Effector memory CD4-positive, alpha-beta T cell (primary cell): ENCODE measurements at regions not wholly inside any gene's neighbourhood (a gene's known extent, or its start where the extent isn't known, plus 50 kb on each side); places are given as distances from the start of the nearest gene placed in this dataset.
"Not testable (repeated sequence)": the region's sequence is repeated elsewhere in the genome, so short reads cannot be mapped to it uniquely, and the experiment has no call there.

Experiments
- DNase-seq, 3 donors: peaks; one replicate each; pipeline ENCODE4 v3.0.0-alpha.2; 2020
- H3K27ac ChIP-seq: 2 replicates; pipeline ENCODE4 v1.7.0; 2013; ENCODE audit warnings: mild to moderate bottlenecking, low read length, moderate library complexity; ENCODE audit not compliant: insufficient read depth, poor library complexity, severe bottlenecking
- H3K27me3 ChIP-seq: replicated peaks from 2 replicates; pipeline ENCODE4 v1.7.0; 2013; ENCODE audit warnings: mild to moderate bottlenecking, low read length; ENCODE audit not compliant: insufficient read depth, control insufficient read depth, poor library complexity, severe bottlenecking
- H3K36me3 ChIP-seq: 2 replicates; pipeline ENCODE4 v1.7.0; 2013; ENCODE audit warnings: mild to moderate bottlenecking, low read length, moderate library complexity; ENCODE audit not compliant: control insufficient read depth, insufficient read depth
- H3K4me1 ChIP-seq: 2 replicates; pipeline ENCODE4 v1.7.0; 2013; ENCODE audit warnings: low read length, mild to moderate bottlenecking; ENCODE audit not compliant: control insufficient read depth, insufficient read depth, poor library complexity, severe bottlenecking
- H3K4me3 ChIP-seq: 2 replicates; pipeline ENCODE4 v1.7.0; 2013; ENCODE audit warnings: low read length, low read depth, mild to moderate bottlenecking; ENCODE audit not compliant: insufficient read depth, poor library complexity, severe bottlenecking
- H3K9me3 ChIP-seq: 2 replicates; pipeline ENCODE4 v1.7.0; 2013; ENCODE audit warnings: mild to moderate bottlenecking, low read length, moderate library complexity; ENCODE audit not compliant: control insufficient read depth

DNA sequence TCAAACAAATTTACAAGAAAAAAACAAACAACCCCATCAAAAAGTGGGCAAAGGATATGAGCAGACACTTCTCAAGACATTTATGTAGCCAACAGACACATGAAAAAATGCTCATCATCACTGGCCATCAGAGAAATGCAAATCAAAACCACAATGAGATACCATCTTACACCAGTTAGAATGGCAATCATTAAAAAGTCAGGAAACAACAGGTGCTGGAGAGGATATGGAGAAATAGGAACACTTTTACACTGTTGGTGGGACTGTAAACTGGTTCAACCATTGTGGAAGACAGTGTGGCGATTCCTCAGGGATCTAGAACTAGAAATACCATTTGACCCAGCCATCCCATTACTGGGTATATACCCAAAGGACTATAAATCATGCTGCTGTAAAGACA, 77.1 kb upstream of the SIM2 start:
- DNase-seq, H3K27me3 ChIP-seq, H3K27ac ChIP-seq, H3K9me3 ChIP-seq, H3K4me1 ChIP-seq, H3K36me3 ChIP-seq, H3K4me3 ChIP-seq: not testable (repeated sequence)

DNA sequence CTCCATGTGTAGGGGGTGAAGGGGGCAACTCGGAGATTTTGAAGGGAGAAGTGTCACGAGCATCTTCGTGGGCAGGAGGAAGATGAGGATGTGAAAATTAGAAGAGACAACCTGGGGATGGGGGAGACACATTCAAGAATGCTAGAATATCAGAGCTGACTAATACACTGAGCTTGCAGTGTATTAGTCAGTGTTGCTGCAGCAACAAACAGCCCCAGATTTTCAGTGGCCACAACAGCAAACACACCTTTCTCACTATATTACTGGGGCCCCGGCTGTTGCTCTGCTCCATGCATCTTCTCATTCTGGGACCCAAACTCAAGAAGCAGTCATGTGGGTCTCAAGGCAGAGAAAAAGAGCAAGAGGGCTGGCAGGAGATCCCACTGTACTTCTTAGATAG, 74.8 kb upstream of the SIM2 start:
- no peak overlapping the region for H3K4me3 ChIP-seq
- no peaks in the 10 kb centered on the region for H3K4me1 ChIP-seq
- H3K36me3 ChIP-seq, result no peaks in the 10 kb centered on the region
- DNase-seq, result no peak
- no peaks in the 10 kb centered on the region for H3K9me3 ChIP-seq
- H3K27me3 ChIP-seq, result no peaks in the 10 kb centered on the region
- H3K27ac ChIP-seq, result no peak overlapping the region

DNA sequence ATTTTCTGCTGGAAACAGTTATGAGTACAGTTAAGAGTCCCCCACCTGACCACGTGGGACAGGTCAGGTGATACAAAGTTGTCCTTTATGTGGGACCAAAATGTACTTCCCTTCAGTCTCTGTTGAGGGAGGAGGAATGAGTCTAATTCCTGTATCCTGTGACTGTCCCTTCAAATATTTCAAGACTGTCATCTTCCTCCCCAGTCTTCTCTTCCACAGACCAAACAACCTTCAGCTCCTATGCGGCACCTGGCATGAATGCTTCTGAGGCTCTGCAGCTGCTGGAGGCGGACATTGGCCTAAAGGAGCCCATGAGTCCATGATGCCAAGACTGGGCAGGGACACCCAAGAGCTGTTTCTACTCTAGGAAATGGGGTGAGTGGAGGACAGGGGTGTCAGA, 72.1 kb upstream of the SIM2 start:
- Histone ChIP-seq H3K36me3 (no peaks in the 10 kb centered on the region), H3K9me3 (no peaks in the 10 kb centered on the region), H3K4me1 (no peaks in the 10 kb centered on the region), H3K27me3 (no peaks in the 10 kb centered on the region), H3K27ac (no peak overlapping the region), H3K4me3 (no peak overlapping the region)
- no peak for DNase-seq

GRCh38 chr21:36627242-36627641, 71.7 kb upstream of the SIM2 start:
- Histone ChIP-seq H3K36me3 (no peaks in the 10 kb centered on the region), H3K27me3 (no peaks in the 10 kb centered on the region), H3K4me3 (no peak overlapping the region), H3K9me3 (no peaks in the 10 kb centered on the region), H3K4me1 (no peaks in the 10 kb centered on the region), H3K27ac (no peak overlapping the region)
- DNase-seq, result no peak

DNA sequence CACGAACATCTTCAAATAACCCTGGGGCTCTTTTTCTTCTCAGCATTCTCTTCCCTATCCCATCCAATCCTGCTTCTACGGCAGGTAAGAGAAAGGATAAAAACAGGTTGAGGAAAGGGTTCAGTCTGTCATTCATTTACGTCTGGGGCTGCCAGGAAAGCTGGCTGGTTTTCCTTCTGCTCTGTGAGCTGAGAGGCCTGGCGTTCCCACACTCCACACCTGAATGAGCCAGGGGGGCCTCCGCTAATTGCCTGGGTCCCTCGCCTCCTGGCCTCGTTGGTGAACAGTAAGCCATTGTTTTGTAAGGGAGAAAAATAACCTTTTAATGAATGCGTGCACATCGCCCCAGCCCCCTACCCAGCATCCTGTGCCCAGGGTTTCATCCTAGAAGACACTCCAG, 70.8 kb upstream of the SIM2 start:
- no peaks in the 10 kb centered on the region for H3K27me3 ChIP-seq
- no peaks in the 10 kb centered on the region for H3K4me1 ChIP-seq
- no peak overlapping the region for H3K4me3 ChIP-seq
- H3K36me3 ChIP-seq, result no peaks in the 10 kb centered on the region
- H3K9me3 ChIP-seq, result no peaks in the 10 kb centered on the region
- H3K27ac ChIP-seq, result no peak overlapping the region
- no peak for DNase-seq

- Histone ChIP-seq H3K27me3 (no peaks in the 10 kb centered on the region), H3K9me3 (no peaks in the 10 kb centered on the region), H3K4me1 (no peaks in the 10 kb centered on the region), H3K4me3 (no peak overlapping the region), H3K27ac (no peak overlapping the region), H3K36me3 (no peaks in the 10 kb centered on the region)
- DNase-seq, result no peak
Observed at GRCh38 chr21:36628761-36629460, 70.0 kb upstream of the SIM2 start.

DNA sequence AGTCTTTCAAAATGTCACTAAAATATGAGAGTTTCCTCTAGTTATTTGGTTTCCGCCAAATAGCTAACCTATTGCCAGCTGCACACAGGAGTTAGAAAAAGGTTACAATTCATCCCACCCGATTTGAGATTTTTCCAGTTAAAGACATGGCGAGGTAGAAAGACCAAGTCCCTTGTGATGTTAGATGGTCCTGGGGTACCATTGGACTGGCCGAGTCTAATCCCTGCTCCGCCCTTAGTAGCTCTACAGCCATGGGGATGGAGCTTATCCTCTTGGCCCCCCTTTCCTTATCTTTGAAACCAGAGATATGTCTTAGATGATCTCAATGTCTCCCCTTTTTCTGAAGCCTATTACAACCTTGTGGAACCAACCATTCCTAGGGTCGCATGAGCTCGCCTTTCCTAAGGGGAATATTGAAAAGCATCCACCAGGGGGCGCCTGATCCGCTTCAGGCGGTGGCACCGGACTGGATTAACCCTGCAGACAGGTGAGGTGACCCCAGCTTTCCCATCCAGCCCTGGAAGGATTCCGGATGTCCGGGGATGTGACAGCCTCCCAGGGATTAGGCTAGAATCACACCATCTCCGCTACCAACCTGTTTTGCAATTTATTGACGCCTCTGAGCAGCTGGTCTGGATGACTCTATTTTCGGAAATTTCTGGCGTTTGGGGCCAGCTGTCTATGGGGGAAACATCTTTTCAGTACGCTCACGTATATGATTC, 68.3 kb upstream of the SIM2 start:
- H3K4me1 ChIP-seq, result no peaks in the 10 kb centered on the region
- H3K4me3 ChIP-seq, result no peak overlapping the region
- no peaks in the 10 kb centered on the region for H3K9me3 ChIP-seq
- DNase-seq, result peak; percentile 8 to 38 (median 12)
- H3K27me3 ChIP-seq, result no peaks in the 10 kb centered on the region
- no peaks in the 10 kb centered on the region for H3K36me3 ChIP-seq
- no peak overlapping the region for H3K27ac ChIP-seq

DNA sequence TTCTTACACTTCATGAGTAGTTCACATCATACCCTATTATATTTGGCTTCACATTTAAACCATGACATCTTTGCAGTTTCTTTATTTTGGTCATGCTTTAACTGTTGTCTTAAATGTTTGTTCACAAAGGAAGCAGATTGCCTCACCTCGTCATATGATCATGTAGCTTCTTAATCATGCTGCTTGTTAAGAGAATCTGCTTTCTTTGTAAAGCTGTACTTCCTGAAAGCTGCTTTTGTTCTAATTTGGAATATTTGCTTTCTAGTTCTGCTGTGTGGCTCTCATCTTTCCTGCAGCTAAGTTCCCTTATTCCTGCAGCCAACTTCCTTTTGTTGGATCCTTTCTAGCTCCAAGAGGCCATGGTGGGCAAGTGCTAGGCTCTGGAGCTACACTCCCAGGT, 62.9 kb upstream of the SIM2 start:
- no peak for DNase-seq
- Histone ChIP-seq H3K36me3 (no peaks in the 10 kb centered on the region), H3K4me1 (no peaks in the 10 kb centered on the region)

DNA sequence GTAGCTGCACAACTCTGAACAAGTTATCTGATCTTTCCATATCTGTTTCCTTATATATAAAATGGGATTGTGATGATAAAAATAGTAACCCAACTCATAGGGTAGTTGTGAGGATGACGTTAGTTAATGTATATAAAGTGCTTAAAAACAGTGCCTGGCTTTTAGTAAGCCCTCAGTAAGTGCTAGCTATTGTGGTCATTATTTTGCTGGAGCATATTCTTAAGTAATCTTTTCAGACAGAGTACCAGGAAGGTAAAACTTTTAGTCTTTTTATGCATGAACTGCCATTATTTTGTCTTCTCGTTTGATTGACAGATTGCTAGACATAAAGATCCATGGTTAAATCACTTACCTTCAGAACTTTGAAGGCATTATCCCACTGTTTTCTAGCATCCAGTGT, 62.5 kb upstream of the SIM2 start:
- no peaks in the 10 kb centered on the region for H3K9me3 ChIP-seq
- DNase-seq, result no peak
- no peak overlapping the region for H3K27ac ChIP-seq
- H3K27me3 ChIP-seq, result no peaks in the 10 kb centered on the region
- no peaks in the 10 kb centered on the region for H3K36me3 ChIP-seq
- no peaks in the 10 kb centered on the region for H3K4me1 ChIP-seq
- H3K4me3 ChIP-seq, result no peak overlapping the region

More for the DNA sequence above, 62.9 kb upstream of the SIM2 start:
- Histone ChIP-seq H3K4me3 (no peak overlapping the region), H3K27ac (no peak overlapping the region), H3K9me3 (no peaks in the 10 kb centered on the region), H3K27me3 (no peaks in the 10 kb centered on the region)

GRCh38 chr21:36639769-36640168, 59.1 kb upstream of the SIM2 start:
- no peaks in the 10 kb centered on the region for H3K27me3 ChIP-seq
- no peak for DNase-seq
- no peaks in the 10 kb centered on the region for H3K36me3 ChIP-seq
- no peak overlapping the region for H3K27ac ChIP-seq
- H3K4me3 ChIP-seq, result no peak overlapping the region
- no peaks in the 10 kb centered on the region for H3K9me3 ChIP-seq
- no peaks in the 10 kb centered on the region for H3K4me1 ChIP-seq
